GM12878 (cell line): ENCODE measurements at regions not wholly inside any gene's neighbourhood (a gene's known extent, or its start where the extent isn't known, plus 50 kb on each side); places are given as distances from the start of the nearest gene placed in this dataset.

Experiments used
- BRCA1 ChIP-seq: IDR thresholded peaks from 2 replicates; pipeline ENCODE4 v1.6.1; 2011; ENCODE audit warnings: low read depth, low read length, improper control_type of control experiment
- EZH2 ChIP-seq: IDR thresholded peaks from 2 replicates; pipeline ENCODE4 v1.6.1; 2012; ENCODE audit warnings: low read depth, mild to moderate bottlenecking, control low read depth, inconsistent platforms, low read length, borderline replicate concordance; ENCODE audit not compliant: control insufficient read depth
- LARP7 ChIP-seq: fragments of 450-650 bp; IDR thresholded peaks from 2 replicates; pipeline ENCODE4 v1.6.1; 2017; ENCODE audit warnings: mild to moderate bottlenecking
- MTA2 ChIP-seq: fragments of 450-650 bp; IDR thresholded peaks from 2 replicates; pipeline ENCODE4 v1.6.1; 2016; ENCODE audit warnings: low read depth, mild to moderate bottlenecking, moderate library complexity
- POLR2A ChIP-seq: IDR thresholded peaks from 2 replicates; pipeline ENCODE4 v1.6.1; 2011; ENCODE audit warnings: low read depth, mild to moderate bottlenecking, low read length
- SMC3 ChIP-seq: IDR thresholded peaks from 2 replicates; pipeline ENCODE4 v1.6.1; 2011; ENCODE audit warnings: low read length, improper control_type of control experiment, borderline replicate concordance
- ZNF274 ChIP-seq: IDR thresholded peaks from one replicate; pipeline ENCODE4 v1.8.0; 2011; ENCODE audit not compliant: insufficient read length, insufficient read depth

DNA sequence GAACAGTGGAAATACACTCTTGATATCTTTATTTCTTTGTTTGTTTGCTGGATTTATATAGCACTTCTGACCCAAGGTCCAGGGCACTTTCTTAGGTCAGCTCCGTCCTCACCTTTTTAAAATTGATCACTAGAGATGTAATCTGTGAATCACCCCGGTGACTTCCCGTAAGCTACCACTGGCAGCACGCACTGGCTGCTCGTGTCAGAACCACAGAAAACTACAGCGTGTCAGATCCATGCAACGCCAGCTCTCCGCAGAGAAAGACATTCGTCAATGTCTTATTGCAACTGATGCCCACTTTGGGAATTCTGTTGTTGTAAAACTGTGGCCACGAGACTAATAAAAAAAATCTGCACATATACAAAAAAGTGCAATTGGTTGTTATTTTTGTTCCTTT is 779.4 kb upstream of the ZEB2 start:
- TF ChIP-seq BRCA1 (no peak), MTA2 (no peak), ZNF274 (no peak), POLR2A (no peak), LARP7 (no peak), SMC3 (no peak), EZH2 (no peak)
